Neural progenitor cell (in vitro differentiated cells): ENCODE measurements at regions not wholly inside any gene's neighbourhood (a gene's known extent, or its start where the extent isn't known, plus 50 kb on each side); places are given as distances from the start of the nearest gene placed in this dataset.

ENCODE experiments used
- EZH2 ChIP-seq: fragments of 200-600 bp; sonication (generic); IDR thresholded peaks from 2 replicates; pipeline ENCODE4 v1.6.1; 2017; ENCODE audit warnings: antibody characterized with exemption, mild to moderate bottlenecking, moderate library complexity
- EZH2phosphoT487 ChIP-seq: fragments of 200-600 bp; sonication (generic); IDR thresholded peaks from 2 replicates; pipeline ENCODE4 v1.6.1; 2017; ENCODE audit warnings: antibody characterized with exemption
- TF ChIP-seq, protein P1 (sequence below): fragments of 200-600 bp; sonication (generic); IDR thresholded peaks from 2 replicates; pipeline ENCODE4 v1.5.1; 2017; ENCODE audit warnings: antibody characterized with exemption, mild to moderate bottlenecking

DNA sequence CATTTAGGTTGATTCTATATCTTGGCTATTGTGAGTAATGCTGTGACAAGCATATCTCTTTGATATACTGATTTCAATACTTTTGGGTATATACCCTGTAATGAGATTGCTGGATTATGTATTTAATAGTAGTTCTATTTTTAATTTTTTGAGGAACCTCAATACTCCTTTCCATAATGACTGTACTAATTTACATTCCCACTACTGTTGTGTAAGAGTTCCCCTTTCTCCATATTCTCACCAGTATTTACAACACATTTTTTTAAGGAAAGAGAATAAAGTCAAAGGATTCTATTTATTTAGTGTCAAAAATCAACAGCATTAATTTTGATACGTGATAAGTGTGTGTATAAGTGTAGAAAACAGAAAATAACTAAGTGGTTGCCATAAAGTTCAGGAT is 356.4 kb upstream of the EDIL3 start:
- TF ChIP-seq, protein P1, sequence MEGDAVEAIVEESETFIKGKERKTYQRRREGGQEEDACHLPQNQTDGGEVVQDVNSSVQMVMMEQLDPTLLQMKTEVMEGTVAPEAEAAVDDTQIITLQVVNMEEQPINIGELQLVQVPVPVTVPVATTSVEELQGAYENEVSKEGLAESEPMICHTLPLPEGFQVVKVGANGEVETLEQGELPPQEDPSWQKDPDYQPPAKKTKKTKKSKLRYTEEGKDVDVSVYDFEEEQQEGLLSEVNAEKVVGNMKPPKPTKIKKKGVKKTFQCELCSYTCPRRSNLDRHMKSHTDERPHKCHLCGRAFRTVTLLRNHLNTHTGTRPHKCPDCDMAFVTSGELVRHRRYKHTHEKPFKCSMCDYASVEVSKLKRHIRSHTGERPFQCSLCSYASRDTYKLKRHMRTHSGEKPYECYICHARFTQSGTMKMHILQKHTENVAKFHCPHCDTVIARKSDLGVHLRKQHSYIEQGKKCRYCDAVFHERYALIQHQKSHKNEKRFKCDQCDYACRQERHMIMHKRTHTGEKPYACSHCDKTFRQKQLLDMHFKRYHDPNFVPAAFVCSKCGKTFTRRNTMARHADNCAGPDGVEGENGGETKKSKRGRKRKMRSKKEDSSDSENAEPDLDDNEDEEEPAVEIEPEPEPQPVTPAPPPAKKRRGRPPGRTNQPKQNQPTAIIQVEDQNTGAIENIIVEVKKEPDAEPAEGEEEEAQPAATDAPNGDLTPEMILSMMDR, result no peak
- TF ChIP-seq EZH2, result no peak
- TF ChIP-seq EZH2phosphoT487, result no peak
